ENCODE measurements at regions not wholly inside any gene's neighbourhood (a gene's known extent, or its start where the extent isn't known, plus 50 kb on each side); places are given as distances from the start of the nearest gene placed in this dataset.

DNA sequence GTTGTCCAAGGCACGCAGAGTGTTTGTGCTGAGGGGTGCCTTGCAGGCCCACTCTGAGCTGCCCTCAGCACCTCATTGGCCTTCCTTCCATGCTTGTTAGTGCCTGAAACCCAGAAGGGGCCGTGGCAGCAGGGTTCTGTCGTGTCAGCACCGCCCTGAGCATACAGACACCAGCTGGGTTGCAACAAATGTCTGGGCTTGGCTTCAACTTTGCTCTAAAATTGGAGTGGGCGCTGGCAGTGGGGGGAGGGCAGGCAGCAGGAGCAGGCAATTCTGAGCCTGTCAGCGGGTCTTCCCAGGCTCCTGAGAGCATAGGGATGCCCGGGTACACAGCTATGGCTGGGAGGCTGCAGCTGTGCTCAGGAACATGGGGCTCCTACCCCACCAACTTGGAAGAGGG, 464.3 kb downstream of the EPHA3 start:
- peaks cover 2% of the 10 kb centered on the region for H3K4me1 ChIP-seq (ENCODE audit: insufficient read depth, insufficient read length)
- no peaks in the 10 kb centered on the region for H3K36me3 ChIP-seq (ENCODE audit: insufficient read depth, insufficient read length, low read length)
- H3K27me3 ChIP-seq (ENCODE audit: insufficient read depth, insufficient read length), result no peaks in the 10 kb centered on the region
- TF ChIP-seq YY1 (IDR thresholded peaks at IDR 0.05; ENCODE audit: insufficient read depth, insufficient read length) (no peak), ZNF274 (IDR thresholded peaks at IDR 0.05; ENCODE audit: low read depth, low read length) (no peak), SUZ12 (IDR thresholded peaks at IDR 0.05; ENCODE audit: extremely low read depth, insufficient read depth, insufficient read length) (no peak)
- no peak overlapping the region for H3K9ac ChIP-seq (ENCODE audit: insufficient read length, low read depth)
- peaks cover 8% of the 10 kb centered on the region; the same call in 1 of the 2 replicates for H3K9me3 ChIP-seq (ENCODE audit: insufficient read depth, low read length)
- no peak overlapping the region for H3K4me3 ChIP-seq (ENCODE audit: insufficient read length, low read depth)
- no peak for DNase-seq (ENCODE audit: low read depth, low spot score)

GRCh38 chr3:89572261-89572660, 464.8 kb downstream of the EPHA3 start:
- no peak for TF ChIP-seq SUZ12 (IDR thresholded peaks at IDR 0.05; ENCODE audit: extremely low read depth, insufficient read depth, insufficient read length)
- no peak for TF ChIP-seq YY1 (IDR thresholded peaks at IDR 0.05; ENCODE audit: insufficient read depth, insufficient read length)
- TF ChIP-seq ZNF274 (IDR thresholded peaks at IDR 0.05; ENCODE audit: low read depth, low read length), result no peak
- peaks cover 8% of the 10 kb centered on the region; the same call in 1 of the 2 replicates for H3K9me3 ChIP-seq (ENCODE audit: insufficient read depth, low read length)

GRCh38 chr3:89576417-89576816, 469.0 kb downstream of the EPHA3 start:
- DNase-seq (ENCODE audit: low read depth, low spot score), result no peak
- 0 out of 2 replicates have a peak, but pooled peaks cover 2% of the 10 kb centered on the region for H3K9me3 ChIP-seq (ENCODE audit: insufficient read depth, low read length)
- H3K27me3 ChIP-seq (ENCODE audit: insufficient read depth, insufficient read length), result no peaks in the 10 kb centered on the region
- H3K4me1 ChIP-seq (ENCODE audit: insufficient read depth, insufficient read length), result peaks cover 2% of the 10 kb centered on the region
- no peak overlapping the region for H3K4me3 ChIP-seq (ENCODE audit: insufficient read length, low read depth)
- no peak overlapping the region for H3K9ac ChIP-seq (ENCODE audit: insufficient read length, low read depth)
- TF ChIP-seq SUZ12 (IDR thresholded peaks at IDR 0.05; ENCODE audit: extremely low read depth, insufficient read depth, insufficient read length), result no peak
- TF ChIP-seq ZNF274 (IDR thresholded peaks at IDR 0.05; ENCODE audit: low read depth, low read length), result no peak
- TF ChIP-seq YY1 (IDR thresholded peaks at IDR 0.05; ENCODE audit: insufficient read depth, insufficient read length), result no peak
- no peaks in the 10 kb centered on the region for H3K36me3 ChIP-seq (ENCODE audit: insufficient read depth, insufficient read length, low read length)

More at GRCh38 chr3:89572261-89572660, 464.8 kb downstream of the EPHA3 start:
- no peak overlapping the region for H3K4me3 ChIP-seq (ENCODE audit: insufficient read length, low read depth)
- no peak for DNase-seq (ENCODE audit: low read depth, low spot score)
- H3K27me3 ChIP-seq (ENCODE audit: insufficient read depth, insufficient read length), result no peaks in the 10 kb centered on the region
- H3K4me1 ChIP-seq (ENCODE audit: insufficient read depth, insufficient read length), result peaks cover 2% of the 10 kb centered on the region
- H3K36me3 ChIP-seq (ENCODE audit: insufficient read depth, insufficient read length, low read length), result no peaks in the 10 kb centered on the region
- no peak overlapping the region for H3K9ac ChIP-seq (ENCODE audit: insufficient read length, low read depth)

DNA sequence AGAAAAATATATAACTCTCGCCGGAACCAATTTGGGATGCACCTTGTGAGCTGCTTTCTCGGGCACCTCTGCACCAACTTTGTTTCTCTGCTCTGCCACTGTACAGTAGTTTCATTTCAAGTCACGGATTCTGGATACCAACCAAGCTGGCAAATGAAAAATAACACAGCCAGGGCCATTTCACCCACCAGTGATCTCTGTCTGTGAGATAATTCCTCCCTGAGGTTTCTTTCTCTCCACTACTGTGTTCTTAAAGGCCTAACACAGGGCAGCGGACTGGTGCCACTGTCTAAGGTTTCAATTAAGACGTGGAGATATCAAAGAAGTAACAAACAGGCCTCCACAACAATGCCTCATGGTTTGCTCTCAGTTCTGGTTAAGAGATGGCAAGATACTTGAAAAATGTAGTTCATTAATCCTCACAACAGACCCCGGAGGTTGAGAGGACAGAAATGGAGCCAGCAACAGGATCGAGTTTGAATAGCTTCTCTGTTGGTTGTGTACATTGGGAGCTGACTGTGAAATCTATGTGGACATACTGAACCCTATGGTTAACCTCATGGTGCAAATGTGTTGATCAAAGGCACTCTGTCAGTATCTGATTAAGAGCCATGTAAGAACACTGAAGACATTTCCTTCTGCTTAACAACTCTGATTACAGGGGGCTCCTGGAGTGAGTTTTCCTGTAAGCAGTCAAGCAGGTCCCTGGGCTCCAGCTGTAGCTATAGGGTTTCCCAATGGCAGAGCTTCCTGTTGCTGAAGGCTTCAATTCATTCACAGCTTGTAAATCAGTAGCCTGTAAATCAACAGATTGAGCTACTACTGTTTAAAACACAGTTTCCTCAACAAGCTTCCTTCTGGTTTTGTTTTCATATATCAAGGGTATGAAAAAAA, 470.5 kb downstream of the EPHA3 start:
- H3K4me1 ChIP-seq (ENCODE audit: insufficient read depth, insufficient read length), result no peaks in the 10 kb centered on the region
- no peak overlapping the region for H3K4me3 ChIP-seq (ENCODE audit: insufficient read length, low read depth)
- H3K9me3 ChIP-seq (ENCODE audit: insufficient read depth, low read length), result no peaks in the 10 kb centered on the region
- H3K36me3 ChIP-seq (ENCODE audit: insufficient read depth, insufficient read length, low read length), result no peaks in the 10 kb centered on the region
- H3K9ac ChIP-seq (ENCODE audit: insufficient read length, low read depth), result no peak overlapping the region
- DNase-seq (ENCODE audit: low read depth, low spot score), result no peak
- TF ChIP-seq ZNF274 (IDR thresholded peaks at IDR 0.05; ENCODE audit: low read depth, low read length) (no peak), SUZ12 (IDR thresholded peaks at IDR 0.05; ENCODE audit: extremely low read depth, insufficient read depth, insufficient read length) (no peak), YY1 (IDR thresholded peaks at IDR 0.05; ENCODE audit: insufficient read depth, insufficient read length) (no peak)
- no peaks in the 10 kb centered on the region for H3K27me3 ChIP-seq (ENCODE audit: insufficient read depth, insufficient read length)

DNA sequence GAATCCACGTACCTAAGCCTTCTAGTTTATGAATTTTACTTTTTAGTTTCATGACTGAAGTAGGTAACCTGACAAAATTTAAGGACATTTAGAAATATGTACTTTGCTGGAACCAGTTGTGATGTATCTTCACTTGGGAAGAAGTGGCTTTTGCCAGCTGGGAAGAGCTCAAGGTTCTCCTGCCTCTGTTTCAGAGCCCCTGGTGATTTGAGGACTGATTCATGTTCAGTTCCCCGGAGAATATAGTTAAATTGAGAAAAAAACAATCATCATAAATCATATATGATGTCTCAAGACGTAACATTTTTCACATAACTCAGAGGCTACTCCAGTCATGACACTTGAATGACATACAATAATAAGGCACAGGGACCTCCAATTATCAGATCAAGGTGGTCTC, 473.4 kb downstream of the EPHA3 start:
- Histone ChIP-seq H3K9me3 (ENCODE audit: insufficient read depth, low read length) (no peaks in the 10 kb centered on the region), H3K4me3 (ENCODE audit: insufficient read length, low read depth) (no peak overlapping the region), H3K4me1 (ENCODE audit: insufficient read depth, insufficient read length) (no peaks in the 10 kb centered on the region), H3K36me3 (ENCODE audit: insufficient read depth, insufficient read length, low read length) (no peaks in the 10 kb centered on the region), H3K27me3 (ENCODE audit: insufficient read depth, insufficient read length) (no peaks in the 10 kb centered on the region), H3K9ac (ENCODE audit: insufficient read length, low read depth) (no peak overlapping the region)
- DNase-seq (ENCODE audit: low read depth, low spot score), result no peak
- no peak for TF ChIP-seq ZNF274 (IDR thresholded peaks at IDR 0.05; ENCODE audit: low read depth, low read length)
- no peak for TF ChIP-seq SUZ12 (IDR thresholded peaks at IDR 0.05; ENCODE audit: extremely low read depth, insufficient read depth, insufficient read length)
- TF ChIP-seq YY1 (IDR thresholded peaks at IDR 0.05; ENCODE audit: insufficient read depth, insufficient read length), result no peak

DNA sequence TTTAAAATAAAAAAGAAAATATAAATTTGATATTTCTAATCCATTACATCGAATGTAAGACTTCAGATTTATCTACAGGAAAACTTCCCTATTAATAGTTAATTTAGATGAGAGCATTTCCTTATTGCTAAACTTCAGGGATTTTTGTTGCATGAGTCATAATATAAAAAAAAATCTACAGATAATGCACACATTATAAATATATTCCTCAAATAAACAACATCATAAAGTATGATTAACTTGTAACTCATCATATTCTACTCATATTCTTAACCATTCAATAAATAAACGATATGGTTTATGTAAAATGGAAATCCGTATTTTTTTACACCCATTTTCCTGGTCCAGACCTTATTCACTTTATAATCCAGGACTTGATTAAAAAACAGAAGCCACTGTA, 477.0 kb downstream of the EPHA3 start:
- Histone ChIP-seq H3K4me1 (ENCODE audit: insufficient read depth, insufficient read length) (no peaks in the 10 kb centered on the region), H3K27me3 (ENCODE audit: insufficient read depth, insufficient read length) (no peaks in the 10 kb centered on the region), H3K36me3 (ENCODE audit: insufficient read depth, insufficient read length, low read length) (no peaks in the 10 kb centered on the region), H3K9me3 (ENCODE audit: insufficient read depth, low read length) (no peaks in the 10 kb centered on the region), H3K4me3 (ENCODE audit: insufficient read length, low read depth) (no peak overlapping the region), H3K9ac (ENCODE audit: insufficient read length, low read depth) (no peak overlapping the region)
- TF ChIP-seq YY1 (IDR thresholded peaks at IDR 0.05; ENCODE audit: insufficient read depth, insufficient read length) (no peak), SUZ12 (IDR thresholded peaks at IDR 0.05; ENCODE audit: extremely low read depth, insufficient read depth, insufficient read length) (no peak), ZNF274 (IDR thresholded peaks at IDR 0.05; ENCODE audit: low read depth, low read length) (no peak)
- no peak for DNase-seq (ENCODE audit: low read depth, low spot score)

DNA sequence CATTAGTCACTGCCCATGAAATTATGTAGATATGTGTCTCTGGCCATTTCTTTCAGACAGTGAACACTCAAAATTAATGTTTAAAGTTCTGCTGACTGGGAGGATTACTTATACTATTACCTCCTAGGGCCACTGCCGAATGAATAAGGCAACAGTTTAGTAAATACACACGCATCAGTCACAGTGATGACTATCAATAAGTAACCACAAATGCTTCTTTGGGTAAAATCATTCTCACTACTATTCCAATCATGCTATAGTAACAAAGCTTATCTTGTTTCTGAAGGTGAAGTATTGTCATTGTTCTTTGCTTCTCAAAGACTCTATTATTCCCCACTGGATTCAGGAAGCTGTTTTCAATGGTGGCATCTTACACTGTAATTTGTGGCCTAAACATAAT, 478.8 kb downstream of the EPHA3 start:
- Histone ChIP-seq H3K4me3 (ENCODE audit: insufficient read length, low read depth) (no peak overlapping the region), H3K9ac (ENCODE audit: insufficient read length, low read depth) (no peak overlapping the region), H3K36me3 (ENCODE audit: insufficient read depth, insufficient read length, low read length) (no peaks in the 10 kb centered on the region), H3K4me1 (ENCODE audit: insufficient read depth, insufficient read length) (no peaks in the 10 kb centered on the region), H3K9me3 (ENCODE audit: insufficient read depth, low read length) (no peaks in the 10 kb centered on the region), H3K27me3 (ENCODE audit: insufficient read depth, insufficient read length) (no peaks in the 10 kb centered on the region)
- DNase-seq (ENCODE audit: low read depth, low spot score), result no peak
- TF ChIP-seq SUZ12 (IDR thresholded peaks at IDR 0.05; ENCODE audit: extremely low read depth, insufficient read depth, insufficient read length) (no peak), ZNF274 (IDR thresholded peaks at IDR 0.05; ENCODE audit: low read depth, low read length) (no peak)
